DND-41 (cell line): ENCODE measurements at regions not wholly inside any gene's neighbourhood (a gene's known extent, or its start where the extent isn't known, plus 50 kb on each side); places are given as distances from the start of the nearest gene placed in this dataset.

ENCODE experiments used
- ATAC-seq: fragments of 200-7000 bp; cut with Tn5 transposase; 3 replicates; pipeline ENCODE4 v1.9.1; 2021; ENCODE audit warnings: low read depth; ENCODE audit not compliant: insufficient read depth
- DNase-seq: peaks from one replicate; pipeline ENCODE4 v3.0.0-alpha.2; 2020
- H2AFZ ChIP-seq: 2 replicates; pipeline ENCODE4 v1.6.0; 2012; ENCODE audit warnings: low read depth, low read length
- H3K27ac ChIP-seq: 2 replicates; pipeline ENCODE4 v1.5.1; 2012; ENCODE audit warnings: low read length, inconsistent platforms
- H3K27me3 ChIP-seq: fragments of 200-600 bp; sonication (generic); 2 replicates; pipeline ENCODE4 v1.6.0; 2012; ENCODE audit warnings: low read length, mild to moderate bottlenecking, inconsistent platforms; ENCODE audit not compliant: insufficient read depth, poor library complexity
- H3K36me3 ChIP-seq: 2 replicates; pipeline ENCODE4 v1.5.1; 2012; ENCODE audit warnings: low read length, inconsistent platforms; ENCODE audit not compliant: insufficient read depth
- H3K4me1 ChIP-seq: 2 replicates; pipeline ENCODE4 v1.5.1; 2012; ENCODE audit warnings: mild to moderate bottlenecking, low read length; ENCODE audit not compliant: insufficient read depth
- H3K4me2 ChIP-seq: 2 replicates; pipeline ENCODE4 v1.6.0; 2012; ENCODE audit warnings: mild to moderate bottlenecking, moderate library complexity, low read length, inconsistent platforms; ENCODE audit not compliant: insufficient read depth
- H3K4me3 ChIP-seq, 2 experiments: fragments of 200-600 bp in 1 of 2; shearing (Covaris generic) in 1 of 2; 2 replicates each; pipeline ENCODE4 v1.5.1; 2012 to 2016; ENCODE audit warnings: inconsistent platforms in 2 of 2, low read length in 2 of 2, mild to moderate bottlenecking in 2 of 2, low read depth in 1 of 2, moderate library complexity in 1 of 2
- H3K79me2 ChIP-seq: 2 replicates; pipeline ENCODE4 v1.6.0; 2012; ENCODE audit warnings: low read length, inconsistent platforms; ENCODE audit not compliant: insufficient read depth
- H3K9ac ChIP-seq: 2 replicates; pipeline ENCODE4 v1.6.0; 2012; ENCODE audit warnings: low read depth, mild to moderate bottlenecking, inconsistent platforms, low read length, moderate library complexity
- H3K9me3 ChIP-seq: 2 replicates; pipeline ENCODE4 v1.5.1; 2012; ENCODE audit warnings: low read length, moderate library complexity, mild to moderate bottlenecking, inconsistent platforms; ENCODE audit not compliant: insufficient read depth, severe bottlenecking
- H4K20me1 ChIP-seq: 2 replicates; pipeline ENCODE4 v1.6.0; 2012; ENCODE audit warnings: low read length; ENCODE audit not compliant: insufficient read depth
- EZH2 ChIP-seq: IDR thresholded peaks from 3 replicates; pipeline ENCODE4 v1.6.1; 2012; ENCODE audit warnings: borderline replicate concordance, low read depth, mild to moderate bottlenecking, moderate library complexity, low read length, inconsistent platforms; ENCODE audit not compliant: severe bottlenecking
- TF ChIP-seq, protein P1 (sequence below): IDR thresholded peaks from 2 replicates; pipeline ENCODE4 v1.5.1; 2012; ENCODE audit warnings: borderline replicate concordance, low read length, moderate library complexity, mild to moderate bottlenecking; ENCODE audit not compliant: poor library complexity, severe bottlenecking; ENCODE audit errors: extremely low read depth

DNA sequence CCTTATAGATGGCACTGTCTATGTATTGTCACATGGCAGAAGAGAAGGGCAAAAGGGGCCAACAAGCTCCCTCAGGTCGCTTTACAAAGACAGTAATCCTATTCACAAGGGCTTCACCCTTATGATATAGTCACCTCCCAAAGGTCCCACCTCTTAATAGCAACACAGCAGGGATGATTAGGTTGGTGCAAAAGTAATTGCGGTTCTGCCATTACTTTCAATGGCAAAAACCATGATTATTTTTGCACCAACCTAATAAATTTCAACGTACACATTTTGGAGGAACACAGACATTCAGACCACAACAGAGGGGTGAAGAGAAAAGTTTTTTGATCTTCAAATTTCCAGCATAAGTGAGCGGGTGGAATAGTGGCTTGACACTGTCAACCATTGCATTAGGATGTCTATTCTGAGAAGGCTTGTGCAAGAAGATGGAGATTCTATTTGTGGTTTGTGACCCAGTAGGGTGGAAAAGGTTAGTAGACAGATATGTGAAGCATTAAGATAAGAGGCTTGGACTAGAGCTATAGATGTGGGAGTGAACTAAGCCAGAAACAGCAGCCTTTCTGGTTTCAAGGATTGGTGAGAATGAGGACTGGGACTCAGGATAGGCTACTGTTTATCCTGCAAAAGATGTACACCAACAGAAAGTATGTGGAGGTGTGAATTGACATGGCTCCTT lies 75.5 kb upstream of the CPSF6 start:
- Histone ChIP-seq H3K9me3 (no peaks in the 10 kb centered on the region), H3K9ac (no peak overlapping the region), H3K4me2 (no peak overlapping the region), H3K4me1 (no peaks in the 10 kb centered on the region), H3K36me3 (no peaks in the 10 kb centered on the region), H3K4me3 (no peak overlapping the region), H4K20me1 (no peaks in the 10 kb centered on the region), H2AFZ (no peak overlapping the region), H3K27ac (no peak overlapping the region), H3K79me2 (no peaks in the 10 kb centered on the region), H3K27me3 (no peaks in the 10 kb centered on the region)
- DNase-seq (no peak), ATAC-seq (no peak)
- TF ChIP-seq, protein P1, sequence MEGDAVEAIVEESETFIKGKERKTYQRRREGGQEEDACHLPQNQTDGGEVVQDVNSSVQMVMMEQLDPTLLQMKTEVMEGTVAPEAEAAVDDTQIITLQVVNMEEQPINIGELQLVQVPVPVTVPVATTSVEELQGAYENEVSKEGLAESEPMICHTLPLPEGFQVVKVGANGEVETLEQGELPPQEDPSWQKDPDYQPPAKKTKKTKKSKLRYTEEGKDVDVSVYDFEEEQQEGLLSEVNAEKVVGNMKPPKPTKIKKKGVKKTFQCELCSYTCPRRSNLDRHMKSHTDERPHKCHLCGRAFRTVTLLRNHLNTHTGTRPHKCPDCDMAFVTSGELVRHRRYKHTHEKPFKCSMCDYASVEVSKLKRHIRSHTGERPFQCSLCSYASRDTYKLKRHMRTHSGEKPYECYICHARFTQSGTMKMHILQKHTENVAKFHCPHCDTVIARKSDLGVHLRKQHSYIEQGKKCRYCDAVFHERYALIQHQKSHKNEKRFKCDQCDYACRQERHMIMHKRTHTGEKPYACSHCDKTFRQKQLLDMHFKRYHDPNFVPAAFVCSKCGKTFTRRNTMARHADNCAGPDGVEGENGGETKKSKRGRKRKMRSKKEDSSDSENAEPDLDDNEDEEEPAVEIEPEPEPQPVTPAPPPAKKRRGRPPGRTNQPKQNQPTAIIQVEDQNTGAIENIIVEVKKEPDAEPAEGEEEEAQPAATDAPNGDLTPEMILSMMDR: no peak
- TF ChIP-seq EZH2: no peak

DNA sequence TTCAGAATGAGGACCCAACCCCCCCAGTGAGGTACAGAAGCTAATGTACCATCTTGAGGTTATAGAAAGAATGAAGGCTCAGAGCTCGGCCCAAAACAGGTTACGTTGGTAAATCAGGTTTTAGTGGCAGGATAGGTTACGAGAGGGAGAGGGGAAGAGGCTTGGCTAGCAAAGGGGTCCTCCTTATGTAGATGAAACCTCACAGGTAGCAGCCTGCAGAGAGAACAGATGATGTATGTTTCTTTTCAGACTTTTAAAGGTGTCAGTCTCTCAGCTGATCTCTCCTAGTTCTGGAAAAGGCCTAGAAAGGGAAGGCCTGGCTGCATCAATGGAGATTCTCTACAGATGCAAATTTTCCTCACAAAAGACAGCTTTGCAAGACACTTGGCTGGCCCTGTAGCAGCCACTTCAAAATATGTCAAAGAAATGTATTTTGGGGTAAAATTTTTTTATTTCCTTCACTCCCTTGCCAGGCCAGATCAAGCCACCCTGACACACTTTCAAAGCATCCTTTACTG lies 71.7 kb upstream of the CPSF6 start:
- Histone ChIP-seq H3K36me3 (no peaks in the 10 kb centered on the region), H3K9me3 (no peaks in the 10 kb centered on the region), H3K9ac (no peak overlapping the region), H3K79me2 (no peaks in the 10 kb centered on the region), H3K27me3 (no peaks in the 10 kb centered on the region), H3K4me1 (no peaks in the 10 kb centered on the region), H3K4me2 (no peak overlapping the region), H3K27ac (no peak overlapping the region), H2AFZ (no peak overlapping the region), H4K20me1 (no peaks in the 10 kb centered on the region), H3K4me3 (no peak overlapping the region)
- TF ChIP-seq, protein P1: no peak
- no peak for TF ChIP-seq EZH2
- DNase-seq (no peak), ATAC-seq (no peak)

DNA sequence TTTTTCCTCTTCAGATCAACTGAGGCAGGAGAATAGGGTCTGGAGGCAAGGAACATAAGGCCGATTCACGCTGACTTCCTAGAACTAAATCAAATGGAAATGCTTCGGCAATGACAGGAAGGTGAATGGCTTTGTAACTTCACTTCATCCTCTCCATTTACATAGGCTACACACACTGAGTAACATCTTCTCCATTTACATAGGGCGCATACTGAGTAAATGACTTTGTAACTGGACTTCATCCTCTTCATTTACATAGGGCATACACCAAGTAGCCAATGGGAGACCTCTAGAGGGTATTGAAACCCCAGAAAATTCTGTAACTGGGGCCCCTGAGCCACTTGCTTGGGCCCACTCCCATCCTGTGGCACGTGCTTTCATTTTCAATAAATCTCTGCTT lies 71.0 kb upstream of the CPSF6 start:
- DNase-seq (no peak), ATAC-seq (no peak)
- TF ChIP-seq, protein P1: no peak
- no peak for TF ChIP-seq EZH2
- Histone ChIP-seq H3K4me1 (no peaks in the 10 kb centered on the region), H2AFZ (no peak overlapping the region), H4K20me1 (no peaks in the 10 kb centered on the region), H3K4me2 (no peak overlapping the region), H3K4me3 (no peak overlapping the region), H3K9me3 (no peaks in the 10 kb centered on the region), H3K36me3 (no peaks in the 10 kb centered on the region), H3K27ac (no peak overlapping the region), H3K79me2 (no peaks in the 10 kb centered on the region), H3K27me3 (no peaks in the 10 kb centered on the region), H3K9ac (no peak overlapping the region)

DNA sequence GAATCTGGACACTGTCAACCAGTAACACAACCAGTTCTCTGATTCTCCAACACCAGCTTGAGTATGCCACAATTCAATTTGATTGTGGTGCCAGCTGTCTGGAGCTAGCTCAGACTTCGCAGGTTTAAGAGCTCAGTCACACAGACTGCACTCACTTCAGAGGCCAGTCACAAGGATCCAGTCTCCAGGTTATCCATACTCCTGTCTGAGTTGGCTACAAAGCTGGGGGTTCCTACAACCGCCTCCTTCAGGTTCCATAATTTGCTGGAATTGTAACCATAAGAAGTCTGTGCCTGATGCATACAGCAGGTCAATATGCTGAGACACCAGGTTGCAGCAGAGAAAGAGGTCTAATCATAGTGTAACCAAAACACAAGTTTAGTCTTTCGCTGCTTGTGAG lies 70.5 kb upstream of the CPSF6 start:
- no peak for DNase-seq
- no peaks in the 10 kb centered on the region for H3K4me1 ChIP-seq
- no peaks in the 10 kb centered on the region for H3K79me2 ChIP-seq
- TF ChIP-seq EZH2: no peak
- TF ChIP-seq, protein P1: no peak
- H3K4me2 ChIP-seq: no peak overlapping the region
- H3K27me3 ChIP-seq: no peaks in the 10 kb centered on the region
- H3K36me3 ChIP-seq: no peaks in the 10 kb centered on the region
- H2AFZ ChIP-seq: no peak overlapping the region
- no peak overlapping the region for H3K9ac ChIP-seq
- H3K4me3 ChIP-seq: no peak overlapping the region
- no peaks in the 10 kb centered on the region for H4K20me1 ChIP-seq
- ATAC-seq: no peak
- H3K9me3 ChIP-seq: no peaks in the 10 kb centered on the region
- H3K27ac ChIP-seq: no peak overlapping the region
